PC-3 (cell line): ENCODE measurements at regions not wholly inside any gene's neighbourhood (a gene's known extent, or its start where the extent isn't known, plus 50 kb on each side); places are given as distances from the start of the nearest gene placed in this dataset.

Source experiments
- CTCF ChIP-seq: fragments of 300-600 bp; sonication (generic); conservative IDR thresholded peaks from 2 replicates; pipeline ENCODE4 v1.5.1; 2017; ENCODE audit warnings: antibody characterized with exemption, low read depth, mild to moderate bottlenecking, low read length
- EZH2 ChIP-seq: fragments of 300-600 bp; sonication (generic); IDR thresholded peaks from one replicate; pipeline ENCODE4 v1.6.1; 2017; ENCODE audit warnings: antibody characterized with exemption, mild to moderate bottlenecking, low read length; ENCODE audit not compliant: unreplicated experiment

DNA sequence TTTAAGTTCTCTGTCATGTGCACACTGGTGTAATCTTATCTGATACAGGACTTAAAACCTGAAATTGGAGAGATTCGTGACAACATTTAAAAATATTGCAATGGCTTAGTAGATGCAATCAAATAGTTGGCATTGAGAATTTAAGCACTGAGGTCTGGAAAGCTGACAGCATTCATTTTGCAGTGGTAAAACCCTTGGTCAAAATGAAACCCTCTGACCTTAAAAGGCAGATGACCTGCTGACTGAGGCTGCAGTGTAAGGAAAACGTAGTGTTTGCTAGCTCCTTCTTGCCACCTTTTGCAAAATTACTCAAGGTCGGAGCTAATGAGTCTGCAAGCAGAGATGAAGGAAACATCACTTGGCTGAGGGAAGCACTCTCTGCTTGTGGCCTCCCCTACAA, 150.6 kb downstream of the KCTD12 start:
- TF ChIP-seq CTCF = no peak
- TF ChIP-seq EZH2 = no peak
